ENCODE measurements at regions not wholly inside any gene's neighbourhood (a gene's known extent, or its start where the extent isn't known, plus 50 kb on each side); places are given as distances from the start of the nearest gene placed in this dataset.
"Not testable (repeated sequence)": the region's sequence is repeated elsewhere in the genome, so short reads cannot be mapped to it uniquely, and the experiment has no call there.

DNA sequence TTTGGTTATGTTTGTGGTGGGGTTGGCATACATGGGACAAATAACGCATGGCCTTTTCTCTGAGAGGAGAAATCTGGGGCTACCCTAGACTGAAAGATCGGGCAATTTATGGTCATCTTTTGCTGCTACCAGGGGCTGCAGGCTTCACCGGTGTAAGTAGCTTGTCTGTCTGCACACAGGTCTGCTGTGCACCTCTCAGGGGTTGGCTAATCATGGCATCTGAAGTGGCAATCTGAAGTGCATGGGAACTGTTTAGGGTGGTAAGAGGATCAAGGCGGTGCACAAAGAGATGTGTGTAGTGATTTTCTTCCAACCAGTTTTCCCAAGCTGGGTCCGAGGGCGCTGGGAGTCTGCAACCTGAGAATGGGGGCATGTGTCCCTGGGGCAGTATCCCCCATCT is 141.3 kb downstream of the EMP1 start:
- TF ChIP-seq POLR2AphosphoS5 (IDR thresholded peaks at IDR 0.05) = no peak
- no peak for TF ChIP-seq CTCF (IDR thresholded peaks at IDR 0.05)
- no peak for TF ChIP-seq EP300 (IDR thresholded peaks at IDR 0.05)
- TF ChIP-seq POLR2A (IDR thresholded peaks at IDR 0.05) = no peak
- Histone ChIP-seq H3K27ac (no peak overlapping the region), H3K4me1 (no peaks in the 10 kb centered on the region), H3K9me3 (no peaks in the 10 kb centered on the region), H3K4me3 (no peak overlapping the region), H3K27me3 (no peaks in the 10 kb centered on the region), H3K36me3 (no peaks in the 10 kb centered on the region)
- 89 to 100% methylated on average over 2 to 4 of the region's 6 CpGs for WGBS, 2 donors (ENCODE audit: low coverage in 1 of 2)
- ATAC-seq = no peak

DNA sequence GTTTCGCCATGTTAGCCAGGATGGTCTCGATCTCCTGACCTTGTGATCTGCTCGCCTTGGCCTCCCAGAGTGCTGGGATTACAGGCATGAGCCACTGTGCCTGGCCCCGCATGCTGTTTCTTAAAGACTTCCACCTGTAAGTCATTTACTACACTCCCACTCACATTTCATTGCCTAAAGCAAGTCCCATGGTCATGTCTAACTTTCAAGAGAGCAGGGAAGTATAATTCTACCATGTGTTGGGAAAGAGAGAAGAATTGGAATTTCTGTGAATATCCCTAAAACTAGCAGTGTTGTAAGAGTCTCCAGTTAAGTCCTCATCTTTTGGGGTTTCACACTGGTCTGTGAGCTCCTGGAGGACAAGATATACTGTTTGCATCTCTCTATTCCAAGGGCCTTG is 139.7 kb downstream of the EMP1 start:
- no peak for ATAC-seq
- TF ChIP-seq POLR2A (IDR thresholded peaks at IDR 0.05) = no peak
- TF ChIP-seq POLR2AphosphoS5 (IDR thresholded peaks at IDR 0.05) = no peak
- no peak for TF ChIP-seq EP300 (IDR thresholded peaks at IDR 0.05)
- no peak for TF ChIP-seq CTCF (IDR thresholded peaks at IDR 0.05)
- peaks cover 0 to 10% (median 0%) of the 10 kb centered on the region in 3 donors for H3K9me3 ChIP-seq
- no peak overlapping the region for H3K4me3 ChIP-seq
- H3K36me3 ChIP-seq = no peaks in the 10 kb centered on the region
- no peak overlapping the region for H3K27ac ChIP-seq
- H3K4me1 ChIP-seq = no peaks in the 10 kb centered on the region
- H3K27me3 ChIP-seq = no peaks in the 10 kb centered on the region
- WGBS, 2 donors (ENCODE audit: low coverage in 1 of 2) = 80 to 81% methylated on average over 1 to 3 of the region's 4 CpGs

DNA sequence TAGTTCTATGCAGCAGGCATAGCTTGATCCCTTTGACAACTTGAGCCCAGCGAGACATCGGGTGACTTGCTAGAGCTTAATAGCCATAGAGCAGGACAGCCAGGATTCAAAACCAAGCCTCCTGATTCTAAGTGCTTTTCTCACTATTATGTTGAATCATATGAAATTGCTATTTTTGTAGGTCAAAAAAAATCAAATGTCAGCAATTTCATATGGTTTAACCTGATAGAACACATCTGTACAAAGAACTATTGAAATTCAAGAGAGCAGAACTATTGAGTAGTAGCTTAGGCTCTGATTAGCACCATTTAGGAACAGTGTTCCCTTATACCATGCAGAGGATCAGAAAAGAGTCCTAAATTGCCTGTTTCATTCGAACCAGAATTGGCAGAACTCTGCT is 132.0 kb downstream of the EMP1 start:
- no peak overlapping the region for H3K4me3 ChIP-seq
- no peaks in the 10 kb centered on the region for H3K27me3 ChIP-seq
- no peaks in the 10 kb centered on the region for H3K36me3 ChIP-seq
- no peak overlapping the region for H3K27ac ChIP-seq
- H3K4me1 ChIP-seq = no peaks in the 10 kb centered on the region
- WGBS, 2 donors (ENCODE audit: low coverage in 1 of 2) = 65 to 100% methylated on average over 1 to 3 of the region's 3 CpGs
- no peak for TF ChIP-seq POLR2AphosphoS5 (IDR thresholded peaks at IDR 0.05)
- no peak for TF ChIP-seq POLR2A (IDR thresholded peaks at IDR 0.05)
- no peak for TF ChIP-seq EP300 (IDR thresholded peaks at IDR 0.05)
- TF ChIP-seq CTCF (IDR thresholded peaks at IDR 0.05) = no peak
- peaks cover 0 to 12% (median 0%) of the 10 kb centered on the region in 3 donors for H3K9me3 ChIP-seq
- no peak for ATAC-seq

- no peak for ATAC-seq
- Histone ChIP-seq H3K9me3 (peaks cover 0 to under 1% (median 0%) of the 10 kb centered on the region in 3 donors), H3K27ac (no peak overlapping the region), H3K27me3 (no peaks in the 10 kb centered on the region), H3K4me3 (no peak overlapping the region), H3K36me3 (no peaks in the 10 kb centered on the region), H3K4me1 (no peaks in the 10 kb centered on the region)
- 60% methylated on average over 3 of the region's 4 CpGs; no CpG with 5 or more reads in 1 of the 2 donors for WGBS, 2 donors (ENCODE audit: low coverage in 1 of 2)
- TF ChIP-seq POLR2AphosphoS5 (IDR thresholded peaks at IDR 0.05) (no peak), CTCF (IDR thresholded peaks at IDR 0.05) (no peak), EP300 (IDR thresholded peaks at IDR 0.05) (no peak), POLR2A (IDR thresholded peaks at IDR 0.05) (no peak)
Measured at GRCh38 chr12:13326076-13326475, 129.6 kb downstream of the EMP1 start.

- H3K27ac ChIP-seq, H3K27me3 ChIP-seq, H3K36me3 ChIP-seq, H3K4me1 ChIP-seq, H3K4me3 ChIP-seq, H3K9me3 ChIP-seq, ATAC-seq: not testable (repeated sequence)
- WGBS, 2 donors (ENCODE audit: low coverage in 1 of 2) = 100% methylated on average over 1 of the region's 3 CpGs; no CpG with 5 or more reads in 1 of the 2 donors
Measured at GRCh38 chr12:13325037-13325436, 128.5 kb downstream of the EMP1 start.
